Keratinocyte (primary cell): ENCODE measurements at regions not wholly inside any gene's neighbourhood (a gene's known extent, or its start where the extent isn't known, plus 50 kb on each side); places are given as distances from the start of the nearest gene placed in this dataset.

Experiments
- DNase-seq: peaks from one replicate; pipeline ENCODE4 v3.0.0-alpha.2; 2011; ENCODE audit warnings: low read depth, missing footprints, low spot score
- FAIRE-seq: peaks from 2 replicates; lab custom pipeline; 2011; peaks lifted over from hg19 to GRCh38; lab: Jason Lieb, UNC
- H2AFZ ChIP-seq: 2 replicates; pipeline ENCODE4 v1.6.0; 2012; ENCODE audit warnings: low read length, control low read depth, inconsistent platforms; ENCODE audit not compliant: control insufficient read depth
- H3K27ac ChIP-seq: 2 replicates; pipeline ENCODE4 v1.5.1; 2011; ENCODE audit warnings: low read length; ENCODE audit not compliant: control insufficient read depth, insufficient read depth
- H3K27me3 ChIP-seq: 3 replicates; pipeline ENCODE4 v1.6.0; 2011; ENCODE audit warnings: low read length; ENCODE audit not compliant: control insufficient read depth, insufficient read depth; ENCODE audit errors: extremely low read depth
- H3K36me3 ChIP-seq, 2 experiments: 2 replicates in 1 of 2; 3 replicates in 1 of 2; pipeline ENCODE4 v1.5.1; 2011; ENCODE audit warnings: low read length in 2 of 2, mild to moderate bottlenecking in 1 of 2; ENCODE audit not compliant: control insufficient read depth in 2 of 2, insufficient read depth in 2 of 2; ENCODE audit errors: extremely low read depth in 1 of 2
- H3K4me1 ChIP-seq: 3 replicates; pipeline ENCODE4 v1.5.1; 2011; ENCODE audit warnings: low read length; ENCODE audit not compliant: control insufficient read depth, insufficient read depth; ENCODE audit errors: extremely low read depth
- H3K4me2 ChIP-seq: 3 replicates; pipeline ENCODE4 v1.6.0; 2011; ENCODE audit warnings: low read depth, low read length; ENCODE audit not compliant: control insufficient read depth, insufficient read depth; ENCODE audit errors: extremely low read depth
- H3K4me3 ChIP-seq, 3 experiments: fragments of 200-600 bp in 1 of 3; sonication (generic) in 1 of 3; 2 replicates in 2 of 3; 3 replicates in 1 of 3; pipeline ENCODE4 v1.5.1; 2011 to 2016; ENCODE audit warnings: low read length in 3 of 3, mild to moderate bottlenecking in 3 of 3, control low read depth in 2 of 3, inconsistent platforms in 1 of 3, low read depth in 1 of 3, mixed read lengths in 1 of 3, mixed run types in 1 of 3, moderate library complexity in 1 of 3; ENCODE audit not compliant: control insufficient read depth in 2 of 3, insufficient read depth in 2 of 3; ENCODE audit errors: extremely low read depth in 1 of 3
- H3K79me2 ChIP-seq: 2 replicates; pipeline ENCODE4 v1.6.0; 2012; ENCODE audit warnings: low read length; ENCODE audit not compliant: control insufficient read depth, insufficient read depth
- H3K9ac ChIP-seq: 3 replicates; pipeline ENCODE4 v1.6.0; 2011; ENCODE audit warnings: low read length; ENCODE audit not compliant: control insufficient read depth, insufficient read depth; ENCODE audit errors: extremely low read depth
- H3K9me1 ChIP-seq: 3 replicates; pipeline ENCODE4 v1.6.0; 2011; ENCODE audit warnings: low read length; ENCODE audit not compliant: control insufficient read depth, insufficient read depth; ENCODE audit errors: extremely low read depth
- H3K9me3 ChIP-seq: 2 replicates; pipeline ENCODE4 v1.5.1; 2012; ENCODE audit warnings: low read depth, low read length; ENCODE audit not compliant: control insufficient read depth
- H4K20me1 ChIP-seq: 3 replicates; pipeline ENCODE4 v1.6.0; 2011; ENCODE audit warnings: low read length; ENCODE audit not compliant: control insufficient read depth, insufficient read depth; ENCODE audit errors: extremely low read depth
- EZH2 ChIP-seq: IDR thresholded peaks from one replicate; pipeline ENCODE4 v1.6.1; 2012; ENCODE audit warnings: inconsistent platforms, mild to moderate bottlenecking, low read length, moderate library complexity
- dilution Hi-C: fragments of 300-500 bp; cut with MboI; formaldehyde crosslinking; loops from one replicate; pipeline ENCODE4 v1.7.0; 2020; ENCODE audit warnings: low sequenced_read_pairs; ENCODE audit not compliant: extremely low pct_ligation_motif_present
- TF ChIP-seq, protein P1 (sequence below), 3 experiments: IDR thresholded peaks in 1 of 3; conservative IDR thresholded peaks in 1 of 3; optimal IDR thresholded peaks in 1 of 3; 2 replicates in 2 of 3; 3 replicates in 1 of 3; pipeline versions ENCODE3 to v1.5.1; 2011; ENCODE audit warnings: low read length in 3 of 3, mild to moderate bottlenecking in 3 of 3, moderate library complexity in 2 of 3, control low read depth in 1 of 3, inconsistent platforms in 1 of 3; ENCODE audit not compliant: insufficient read depth in 2 of 3; ENCODE audit errors: extremely low read depth in 1 of 3

DNA sequence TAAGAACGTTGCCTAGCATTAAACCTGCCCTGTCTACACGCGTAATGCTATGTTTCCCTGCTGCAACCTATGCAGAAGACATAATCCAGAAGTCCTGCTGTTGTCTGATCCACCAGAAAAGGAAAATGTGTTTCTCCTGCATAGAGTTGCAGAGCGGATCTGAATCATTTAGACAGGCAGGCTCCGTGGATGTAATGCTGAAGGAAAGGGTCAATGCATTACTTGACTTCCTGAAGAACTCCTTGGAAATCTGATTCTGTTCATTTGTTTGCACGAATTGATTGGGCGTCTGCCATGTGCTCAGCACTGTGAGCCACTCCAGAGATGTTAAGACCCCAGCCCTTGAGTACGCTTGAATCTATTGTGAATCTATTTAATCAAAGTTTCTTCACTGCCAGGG, 83.4 kb downstream of the FOXL1 start:
- no peak overlapping the region for H3K4me2 ChIP-seq
- no peak overlapping the region for H3K27ac ChIP-seq
- DNase-seq (no peak), FAIRE-seq (no peak)
- H3K9me3 ChIP-seq = peaks cover 2% of the 10 kb centered on the region
- dilution Hi-C loops = no loop called here
- H3K9me1 ChIP-seq = no peaks in the 10 kb centered on the region
- no peak overlapping the region for H3K4me3 ChIP-seq
- peaks cover 32% of the 10 kb centered on the region for H3K4me1 ChIP-seq
- TF ChIP-seq EZH2 = no peak
- TF ChIP-seq, protein P1, sequence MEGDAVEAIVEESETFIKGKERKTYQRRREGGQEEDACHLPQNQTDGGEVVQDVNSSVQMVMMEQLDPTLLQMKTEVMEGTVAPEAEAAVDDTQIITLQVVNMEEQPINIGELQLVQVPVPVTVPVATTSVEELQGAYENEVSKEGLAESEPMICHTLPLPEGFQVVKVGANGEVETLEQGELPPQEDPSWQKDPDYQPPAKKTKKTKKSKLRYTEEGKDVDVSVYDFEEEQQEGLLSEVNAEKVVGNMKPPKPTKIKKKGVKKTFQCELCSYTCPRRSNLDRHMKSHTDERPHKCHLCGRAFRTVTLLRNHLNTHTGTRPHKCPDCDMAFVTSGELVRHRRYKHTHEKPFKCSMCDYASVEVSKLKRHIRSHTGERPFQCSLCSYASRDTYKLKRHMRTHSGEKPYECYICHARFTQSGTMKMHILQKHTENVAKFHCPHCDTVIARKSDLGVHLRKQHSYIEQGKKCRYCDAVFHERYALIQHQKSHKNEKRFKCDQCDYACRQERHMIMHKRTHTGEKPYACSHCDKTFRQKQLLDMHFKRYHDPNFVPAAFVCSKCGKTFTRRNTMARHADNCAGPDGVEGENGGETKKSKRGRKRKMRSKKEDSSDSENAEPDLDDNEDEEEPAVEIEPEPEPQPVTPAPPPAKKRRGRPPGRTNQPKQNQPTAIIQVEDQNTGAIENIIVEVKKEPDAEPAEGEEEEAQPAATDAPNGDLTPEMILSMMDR (optimal IDR thresholded peaks at IDR 0.05 in 1 of 3, IDR thresholded peaks at IDR 0.05 in 1 of 3, conservative IDR thresholded peaks at IDR 0.05 in 1 of 3; ENCODE audit: extremely low read depth in 1 of 3, insufficient read depth in 2 of 3, low read length in 3 of 3) = no peak
- no peaks in the 10 kb centered on the region for H3K36me3 ChIP-seq
- H3K9ac ChIP-seq = no peak overlapping the region
- no peaks in the 10 kb centered on the region for H4K20me1 ChIP-seq
- no peak overlapping the region for H2AFZ ChIP-seq
- no peaks in the 10 kb centered on the region for H3K79me2 ChIP-seq
- no peaks in the 10 kb centered on the region for H3K27me3 ChIP-seq

DNA sequence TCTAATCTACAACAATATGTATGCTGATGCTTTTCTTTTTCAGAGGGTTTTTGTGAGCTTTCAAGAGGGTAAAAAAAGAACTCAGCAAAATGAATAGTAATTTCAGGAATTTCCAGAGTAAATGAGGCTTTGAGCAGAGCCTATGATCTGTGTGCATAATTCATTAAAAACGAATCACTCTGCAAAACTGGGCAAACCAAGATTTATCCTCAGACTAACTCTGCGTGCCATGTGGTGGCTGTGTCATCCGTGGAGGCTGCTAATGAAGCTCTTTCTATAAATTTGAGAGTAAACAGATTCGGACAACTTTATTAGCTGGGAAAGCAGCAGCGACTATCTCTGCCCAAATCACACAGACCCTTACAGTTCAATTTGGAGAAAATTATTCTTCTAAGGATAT, 83.8 kb downstream of the FOXL1 start:
- Histone ChIP-seq H4K20me1 (no peaks in the 10 kb centered on the region), H3K27ac (no peak overlapping the region), H3K4me3 (no peak overlapping the region), H3K36me3 (no peaks in the 10 kb centered on the region), H3K79me2 (no peaks in the 10 kb centered on the region), H3K9me1 (no peaks in the 10 kb centered on the region), H2AFZ (no peak overlapping the region), H3K27me3 (no peaks in the 10 kb centered on the region), H3K9ac (no peak overlapping the region), H3K4me1 (peaks cover 32% of the 10 kb centered on the region), H3K4me2 (no peak overlapping the region), H3K9me3 (peaks cover 2% of the 10 kb centered on the region)
- FAIRE-seq = no peak
- DNase-seq = no peak
- TF ChIP-seq, protein P1 (optimal IDR thresholded peaks at IDR 0.05 in 1 of 3, IDR thresholded peaks at IDR 0.05 in 1 of 3, conservative IDR thresholded peaks at IDR 0.05 in 1 of 3; ENCODE audit: extremely low read depth in 1 of 3, insufficient read depth in 2 of 3, low read length in 3 of 3) = no peak
- TF ChIP-seq EZH2 = no peak
- dilution Hi-C loops = no loop called here
